Testis (tissue), 2 donors: ENCODE measurements at regions not wholly inside any gene's neighbourhood (a gene's known extent, or its start where the extent isn't known, plus 50 kb on each side); places are given as distances from the start of the nearest gene placed in this dataset.
"Not testable (repeated sequence)": the region's sequence is repeated elsewhere in the genome, so short reads cannot be mapped to it uniquely, and the experiment has no call there.

Experiments used
- DNase-seq: peaks from one replicate; pipeline ENCODE4 v3.0.0-alpha.2; 2019
- H3K27ac ChIP-seq, 2 donors: fragments of 200-600 bp; sonication (generic); one replicate each; pipeline ENCODE4 v1.5.1; 2019
- H3K27me3 ChIP-seq: fragments of 200-600 bp; sonication (generic); one replicate; pipeline ENCODE4 v1.5.1; 2019
- H3K36me3 ChIP-seq: fragments of 200-600 bp; sonication (generic); one replicate; pipeline ENCODE4 v1.5.1; 2017; ENCODE audit warnings: low read depth; ENCODE audit errors: missing control alignments
- H3K4me1 ChIP-seq: fragments of 200-600 bp; sonication (generic); one replicate; pipeline ENCODE4 v1.5.1; 2019
- H3K4me3 ChIP-seq, 2 donors: fragments of 200-600 bp; sonication (generic); one replicate each; pipeline ENCODE4 v1.5.1; 2017 to 2019
- H3K9me3 ChIP-seq: fragments of 200-600 bp; sonication (generic); one replicate; pipeline ENCODE4 v1.5.1; 2017
- CTCF ChIP-seq, 3 experiments: fragments of 450-650 bp in 2 of 3; fragments of 200-600 bp in 1 of 3; sonication (generic) in 1 of 3; IDR thresholded peaks; one replicate each; pipeline ENCODE4 v1.5.1; 2016 to 2019; ENCODE audit warnings: antibody characterized with exemption in 3 of 3, mild to moderate bottlenecking in 2 of 3, moderate library complexity in 1 of 3
- POLR2A ChIP-seq: fragments of 450-650 bp; IDR thresholded peaks from one replicate; pipeline ENCODE4 v1.6.1; 2017; ENCODE audit warnings: antibody characterized with exemption, mild to moderate bottlenecking, moderate library complexity
- WGBS, 2 donors: methylation state at CpG; one replicate each; pipeline ENCODE4 v1.1.5; 2018; 5-methylcytosine and 5-hydroxymethylcytosine counted together
- intact Hi-C: fragments of 100-400 bp; cut with DNase I; formaldehyde crosslinking; loops from one replicate; pipeline ENCODE4 v1.15.1; 2023; ENCODE audit warnings: low total_unique reads

- 72 to 74% methylated on average over 6 of the region's 6 CpGs for WGBS, 2 donors
- intact Hi-C loops, result no loop called here
- Histone ChIP-seq H3K9me3 (no peaks in the 10 kb centered on the region), H3K4me1 (no peaks in the 10 kb centered on the region), H3K4me3 (no peak overlapping the region), H3K27me3 (no peaks in the 10 kb centered on the region), H3K27ac (no peak overlapping the region), H3K36me3 (no peaks in the 10 kb centered on the region)
- TF ChIP-seq CTCF (IDR thresholded peaks at IDR 0.05) (no peak), POLR2A (no peak)
- DNase-seq, result no peak
Measured at GRCh38 chr9:42388846-42389245, 205.4 kb downstream of the SPATA31A6 start.

GRCh38 chr9:42392773-42393455 is 209.5 kb downstream of the SPATA31A6 start:
- H3K4me3 ChIP-seq, intact Hi-C loops, DNase-seq, H3K9me3 ChIP-seq, H3K27me3 ChIP-seq, H3K4me1 ChIP-seq, H3K36me3 ChIP-seq, H3K27ac ChIP-seq: not testable (repeated sequence)
- WGBS, 2 donors, result 84 to 92% methylated on average over 5 of the region's 5 CpGs

- DNase-seq, result no peak
- WGBS, 2 donors, result 93 to 100% methylated on average over 2 of the region's 2 CpGs
- intact Hi-C loops, result no loop called here
- Histone ChIP-seq H3K27ac (peak overlapping the region in 1 of 2 donors; percentile 16), H3K36me3 (no peaks in the 10 kb centered on the region), H3K4me3 (no peak overlapping the region), H3K4me1 (peaks cover 6% of the 10 kb centered on the region), H3K9me3 (no peaks in the 10 kb centered on the region), H3K27me3 (no peaks in the 10 kb centered on the region)
- TF ChIP-seq POLR2A, result no peak
- no peak for TF ChIP-seq CTCF (IDR thresholded peaks at IDR 0.05)
Measured at GRCh38 chr9:42396318-42396717, 212.9 kb downstream of the SPATA31A6 start.

GRCh38 chr9:42397336-42397735 is 213.9 kb downstream of the SPATA31A6 start:
- H3K4me1 ChIP-seq, H3K9me3 ChIP-seq, DNase-seq, H3K27me3 ChIP-seq, H3K4me3 ChIP-seq, H3K36me3 ChIP-seq, H3K27ac ChIP-seq, intact Hi-C loops: not testable (repeated sequence)
- 76 to 85% methylated on average over 7 of the region's 7 CpGs for WGBS, 2 donors

- H3K9me3 ChIP-seq, H3K4me3 ChIP-seq, DNase-seq, H3K27me3 ChIP-seq, H3K27ac ChIP-seq, H3K4me1 ChIP-seq, intact Hi-C loops, H3K36me3 ChIP-seq: not testable (repeated sequence)
- WGBS, 2 donors, result 90 to 95% methylated on average over 2 of the region's 2 CpGs
Measured at GRCh38 chr9:42402919-42403318, 219.5 kb downstream of the SPATA31A6 start.

GRCh38 chr9:42409581-42409980 is 226.1 kb downstream of the SPATA31A6 start:
- intact Hi-C loops, result not testable (repeated sequence)

GRCh38 chr9:42412354-42412753 is 228.9 kb downstream of the SPATA31A6 start:
- H3K27ac ChIP-seq, H3K27me3 ChIP-seq, DNase-seq, H3K9me3 ChIP-seq, H3K4me3 ChIP-seq, H3K36me3 ChIP-seq, H3K4me1 ChIP-seq, intact Hi-C loops: not testable (repeated sequence)
- WGBS, 2 donors, result 83 to 94% methylated on average over 1 of the region's 1 CpG

More at GRCh38 chr9:42409581-42409980, 226.1 kb downstream of the SPATA31A6 start:
- not testable (repeated sequence) for H3K27ac ChIP-seq, H3K4me1 ChIP-seq, H3K9me3 ChIP-seq, H3K36me3 ChIP-seq, H3K4me3 ChIP-seq, DNase-seq, H3K27me3 ChIP-seq
- WGBS, 2 donors, result 80 to 88% methylated on average over 1 of the region's 1 CpG

GRCh38 chr9:42414865-42415264 is 231.4 kb downstream of the SPATA31A6 start:
- H3K36me3 ChIP-seq, H3K9me3 ChIP-seq, H3K27ac ChIP-seq, DNase-seq, H3K4me1 ChIP-seq, intact Hi-C loops, H3K4me3 ChIP-seq, H3K27me3 ChIP-seq: not testable (repeated sequence)
- no CpG with 5 or more reads among the region's 1 CpG for WGBS, 2 donors

- H3K27me3 ChIP-seq, H3K9me3 ChIP-seq, H3K4me3 ChIP-seq, DNase-seq, intact Hi-C loops, H3K36me3 ChIP-seq, H3K27ac ChIP-seq, H3K4me1 ChIP-seq: not testable (repeated sequence)
- WGBS, 2 donors, result no CpG with 5 or more reads among the region's 8 CpGs
Measured at GRCh38 chr9:42419652-42420051, 236.2 kb downstream of the SPATA31A6 start.

GRCh38 chr9:42420324-42420723 is 236.9 kb downstream of the SPATA31A6 start:
- H3K36me3 ChIP-seq, DNase-seq, H3K9me3 ChIP-seq, H3K4me3 ChIP-seq, H3K27me3 ChIP-seq, H3K27ac ChIP-seq, H3K4me1 ChIP-seq, intact Hi-C loops: not testable (repeated sequence)
- 78 to 81% methylated on average over 2 of the region's 2 CpGs for WGBS, 2 donors
